HFFc6 (cell line): ENCODE measurements at regions not wholly inside any gene's neighbourhood (a gene's known extent, or its start where the extent isn't known, plus 50 kb on each side); places are given as distances from the start of the nearest gene placed in this dataset.

Experiments
- DNase-seq: peaks from one replicate; pipeline ENCODE4 v3.0.0-alpha.2; 2018
- H3K27ac Mint-ChIP-seq: 2 replicates; pipeline ENCODE4 v1.8.0; 2020; ENCODE audit warnings: mild to moderate bottlenecking, mixed read lengths
- H3K27me3 Mint-ChIP-seq: 2 replicates; pipeline ENCODE4 v1.8.0; 2021; ENCODE audit warnings: mild to moderate bottlenecking, moderate library complexity, mixed read lengths; ENCODE audit not compliant: insufficient read depth
- H3K36me3 Mint-ChIP-seq: 2 replicates; pipeline ENCODE4 v1.8.0; 2021; ENCODE audit warnings: low read depth, mixed read lengths
- H3K4me1 Mint-ChIP-seq: 2 replicates; pipeline ENCODE4 v1.8.0; 2020; ENCODE audit warnings: low read depth, mixed read lengths
- H3K4me3 Mint-ChIP-seq: 2 replicates; pipeline ENCODE4 v1.8.0; 2020; ENCODE audit warnings: mild to moderate bottlenecking, moderate library complexity, mixed read lengths
- H3K9me3 Mint-ChIP-seq: 2 replicates; pipeline ENCODE4 v1.8.0; 2020; ENCODE audit warnings: mild to moderate bottlenecking, mixed read lengths
- TF ChIP-seq, protein P1 (sequence below): fragments of 200-600 bp; sonication (generic); IDR thresholded peaks from 2 replicates; pipeline ENCODE4 v1.5.0; 2021; ENCODE audit warnings: antibody characterized with exemption, mild to moderate bottlenecking

DNA sequence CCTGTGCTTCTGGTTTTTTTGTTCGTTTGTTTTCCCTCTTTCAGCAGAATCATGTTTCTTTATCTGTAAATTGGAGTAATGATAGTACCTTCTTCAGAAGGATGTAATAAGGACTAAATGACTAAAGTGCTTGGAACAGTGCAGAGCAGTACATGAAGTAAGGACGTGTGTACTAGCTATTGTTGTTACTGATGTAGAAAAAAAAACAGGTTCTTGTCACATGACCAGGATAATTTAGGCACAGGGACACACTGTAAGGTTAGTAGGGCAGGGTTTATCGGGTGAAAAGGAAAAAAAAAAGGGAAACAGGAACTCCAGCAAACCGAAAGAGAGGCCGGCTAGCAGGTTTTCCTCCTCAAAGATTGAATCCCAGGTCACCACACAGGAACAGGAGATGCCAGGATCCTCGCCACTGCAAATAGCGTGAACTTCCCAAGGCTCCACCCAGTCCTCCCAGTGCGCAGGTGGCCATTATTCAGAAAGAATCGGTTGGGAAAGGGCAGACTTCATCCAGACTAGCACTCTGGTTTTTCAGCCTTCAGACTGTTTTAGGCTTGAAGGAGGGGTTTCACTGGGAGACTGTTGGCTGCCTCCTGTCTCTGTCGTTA lies 63.8 kb upstream of the PRRC2C start:
- H3K4me1 Mint-ChIP-seq = peaks cover 19% of the 10 kb centered on the region
- H3K36me3 Mint-ChIP-seq = no peaks in the 10 kb centered on the region
- no peaks in the 10 kb centered on the region for H3K9me3 Mint-ChIP-seq
- peaks cover 6% of the 10 kb centered on the region for H3K27me3 Mint-ChIP-seq
- TF ChIP-seq, protein P1, sequence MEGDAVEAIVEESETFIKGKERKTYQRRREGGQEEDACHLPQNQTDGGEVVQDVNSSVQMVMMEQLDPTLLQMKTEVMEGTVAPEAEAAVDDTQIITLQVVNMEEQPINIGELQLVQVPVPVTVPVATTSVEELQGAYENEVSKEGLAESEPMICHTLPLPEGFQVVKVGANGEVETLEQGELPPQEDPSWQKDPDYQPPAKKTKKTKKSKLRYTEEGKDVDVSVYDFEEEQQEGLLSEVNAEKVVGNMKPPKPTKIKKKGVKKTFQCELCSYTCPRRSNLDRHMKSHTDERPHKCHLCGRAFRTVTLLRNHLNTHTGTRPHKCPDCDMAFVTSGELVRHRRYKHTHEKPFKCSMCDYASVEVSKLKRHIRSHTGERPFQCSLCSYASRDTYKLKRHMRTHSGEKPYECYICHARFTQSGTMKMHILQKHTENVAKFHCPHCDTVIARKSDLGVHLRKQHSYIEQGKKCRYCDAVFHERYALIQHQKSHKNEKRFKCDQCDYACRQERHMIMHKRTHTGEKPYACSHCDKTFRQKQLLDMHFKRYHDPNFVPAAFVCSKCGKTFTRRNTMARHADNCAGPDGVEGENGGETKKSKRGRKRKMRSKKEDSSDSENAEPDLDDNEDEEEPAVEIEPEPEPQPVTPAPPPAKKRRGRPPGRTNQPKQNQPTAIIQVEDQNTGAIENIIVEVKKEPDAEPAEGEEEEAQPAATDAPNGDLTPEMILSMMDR = no peak
- no peak overlapping the region for H3K4me3 Mint-ChIP-seq
- DNase-seq = no peak
- 0 out of 2 replicates have a peak overlapping the region, but pooled peaks have one; percentile 33 for H3K27ac Mint-ChIP-seq

DNA sequence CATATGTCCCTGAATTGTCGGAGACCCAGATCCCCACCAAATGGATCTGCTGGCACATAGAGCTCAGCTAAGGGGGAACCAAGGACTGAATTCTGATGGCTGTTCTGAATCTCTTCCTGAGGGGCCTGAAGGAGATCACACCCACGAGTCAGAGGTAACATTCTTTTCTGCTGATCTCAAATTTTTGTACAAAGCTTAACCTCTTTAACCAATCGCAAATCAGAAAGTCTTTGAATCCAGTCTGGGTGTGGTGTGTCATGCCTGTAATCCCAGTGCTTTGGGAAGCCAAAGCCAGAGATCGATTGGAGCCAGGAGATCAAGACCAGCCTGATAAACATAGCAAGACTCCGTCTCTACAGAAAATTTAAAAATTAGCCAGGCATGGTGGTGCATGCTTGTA lies 62.8 kb upstream of the PRRC2C start:
- peak overlapping the region; percentile 78 for H3K27ac Mint-ChIP-seq
- TF ChIP-seq, protein P1 = no peak
- peaks cover 19% of the 10 kb centered on the region for H3K4me1 Mint-ChIP-seq
- peak; percentile 70 for DNase-seq
- H3K27me3 Mint-ChIP-seq = peaks cover 6% of the 10 kb centered on the region
- no peaks in the 10 kb centered on the region for H3K36me3 Mint-ChIP-seq
- H3K9me3 Mint-ChIP-seq = no peaks in the 10 kb centered on the region
- H3K4me3 Mint-ChIP-seq = peak overlapping the region; percentile 55

DNA sequence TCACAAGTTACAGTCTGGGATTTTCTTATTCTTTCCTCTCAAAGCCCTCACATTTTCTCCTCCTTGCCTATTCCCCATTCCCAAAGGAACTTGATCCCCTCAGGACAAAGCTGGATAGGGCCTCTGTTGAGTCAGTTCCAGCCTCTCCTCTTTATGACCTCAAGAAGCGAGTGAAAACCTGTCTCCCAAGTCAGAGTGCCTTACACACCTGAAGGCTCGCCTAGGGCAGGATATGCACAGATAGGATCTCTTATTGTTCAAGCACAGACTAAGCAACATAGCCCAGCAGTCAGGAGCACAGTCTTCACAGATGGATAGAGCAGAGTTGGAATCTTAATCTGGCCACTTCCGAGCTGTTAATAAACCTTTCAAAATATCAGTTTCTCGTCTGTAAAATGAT lies 60.8 kb upstream of the PRRC2C start:
- peaks cover 6% of the 10 kb centered on the region for H3K27me3 Mint-ChIP-seq
- no peak overlapping the region for H3K27ac Mint-ChIP-seq
- TF ChIP-seq, protein P1 = no peak
- peaks cover 19% of the 10 kb centered on the region for H3K4me1 Mint-ChIP-seq
- H3K36me3 Mint-ChIP-seq = no peaks in the 10 kb centered on the region
- no peak for DNase-seq
- no peaks in the 10 kb centered on the region; the same call in 1 of the 2 replicates for H3K9me3 Mint-ChIP-seq
- H3K4me3 Mint-ChIP-seq = no peak overlapping the region

DNA sequence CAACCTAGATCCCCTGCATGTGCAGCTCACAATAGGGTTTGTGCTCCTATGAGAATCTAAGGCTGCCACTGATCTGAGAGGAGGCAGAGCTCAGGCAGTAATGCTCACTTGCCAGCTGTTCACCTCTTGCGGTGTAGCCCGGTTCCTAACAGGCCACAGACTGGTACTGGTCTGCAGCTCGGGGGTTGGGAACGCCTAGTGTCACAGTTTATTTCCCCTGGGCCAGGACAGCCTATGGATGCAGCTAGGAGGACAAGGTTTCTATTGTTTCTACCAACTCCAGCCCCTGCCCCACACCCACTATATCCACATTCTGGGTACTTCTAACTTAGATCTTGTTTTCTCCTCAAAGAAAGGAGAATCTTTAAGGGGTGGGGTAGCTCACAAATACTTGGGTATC lies 58.7 kb upstream of the PRRC2C start:
- TF ChIP-seq, protein P1 = no peak
- Mint-ChIP-seq H3K9me3 (peaks cover 4% of the 10 kb centered on the region; the same call in 1 of the 2 replicates), H3K4me3 (no peak overlapping the region), H3K27me3 (peaks cover 10% of the 10 kb centered on the region), H3K27ac (no peak overlapping the region), H3K4me1 (peaks cover 10% of the 10 kb centered on the region), H3K36me3 (no peaks in the 10 kb centered on the region)
- no peak for DNase-seq

- H3K27me3 Mint-ChIP-seq = peaks cover 13% of the 10 kb centered on the region
- H3K9me3 Mint-ChIP-seq = peaks cover 4% of the 10 kb centered on the region; the same call in 1 of the 2 replicates
- H3K4me1 Mint-ChIP-seq = peaks cover under 1% of the 10 kb centered on the region; the same call in 1 of the 2 replicates
- no peaks in the 10 kb centered on the region for H3K36me3 Mint-ChIP-seq
- TF ChIP-seq, protein P1 = no peak
- H3K4me3 Mint-ChIP-seq = no peak overlapping the region
- DNase-seq = no peak
- no peak overlapping the region for H3K27ac Mint-ChIP-seq
These were observed 57.4 kb upstream of the PRRC2C start for GRCh38 chr1:171427852-171428471.
